Fibroblast of the aortic adventitia (primary cell): ENCODE measurements at regions not wholly inside any gene's neighbourhood (a gene's known extent, or its start where the extent isn't known, plus 50 kb on each side); places are given as distances from the start of the nearest gene placed in this dataset.

Experiments
- DNase-seq: peaks from one replicate; pipeline ENCODE4 v3.0.0-alpha.2; 2010; ENCODE audit warnings: low read depth
- H3K4me3 ChIP-seq: 2 replicates; pipeline ENCODE4 v1.5.1; 2011; ENCODE audit warnings: low read depth, mild to moderate bottlenecking, control low read depth, low read length, moderate library complexity
- TF ChIP-seq, protein P1 (sequence below): IDR thresholded peaks from 2 replicates; pipeline ENCODE4 v1.5.1; 2011; ENCODE audit warnings: mild to moderate bottlenecking, low read length, control low read depth, inconsistent platforms; ENCODE audit not compliant: insufficient read depth

DNA sequence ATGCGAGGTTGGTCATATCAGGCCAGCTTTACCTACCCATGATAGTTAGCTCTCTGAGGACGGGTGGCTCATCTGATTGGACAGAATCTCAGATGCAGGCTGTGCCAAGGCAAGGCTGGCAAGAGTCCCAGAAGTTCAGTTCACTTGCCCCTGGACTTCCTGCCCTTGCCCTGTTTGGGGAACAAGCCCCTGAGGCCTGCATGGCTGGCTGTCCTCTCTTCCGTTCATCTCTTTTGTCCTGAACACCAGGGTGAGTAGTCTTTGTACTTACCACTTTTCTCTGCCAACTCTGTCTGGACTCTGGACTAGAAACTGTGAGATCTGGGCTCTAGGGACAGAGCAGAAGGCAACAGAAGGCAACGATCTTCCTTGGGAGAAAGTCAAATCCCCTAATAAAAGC, 769.9 kb downstream of the QKI start:
- TF ChIP-seq, protein P1, sequence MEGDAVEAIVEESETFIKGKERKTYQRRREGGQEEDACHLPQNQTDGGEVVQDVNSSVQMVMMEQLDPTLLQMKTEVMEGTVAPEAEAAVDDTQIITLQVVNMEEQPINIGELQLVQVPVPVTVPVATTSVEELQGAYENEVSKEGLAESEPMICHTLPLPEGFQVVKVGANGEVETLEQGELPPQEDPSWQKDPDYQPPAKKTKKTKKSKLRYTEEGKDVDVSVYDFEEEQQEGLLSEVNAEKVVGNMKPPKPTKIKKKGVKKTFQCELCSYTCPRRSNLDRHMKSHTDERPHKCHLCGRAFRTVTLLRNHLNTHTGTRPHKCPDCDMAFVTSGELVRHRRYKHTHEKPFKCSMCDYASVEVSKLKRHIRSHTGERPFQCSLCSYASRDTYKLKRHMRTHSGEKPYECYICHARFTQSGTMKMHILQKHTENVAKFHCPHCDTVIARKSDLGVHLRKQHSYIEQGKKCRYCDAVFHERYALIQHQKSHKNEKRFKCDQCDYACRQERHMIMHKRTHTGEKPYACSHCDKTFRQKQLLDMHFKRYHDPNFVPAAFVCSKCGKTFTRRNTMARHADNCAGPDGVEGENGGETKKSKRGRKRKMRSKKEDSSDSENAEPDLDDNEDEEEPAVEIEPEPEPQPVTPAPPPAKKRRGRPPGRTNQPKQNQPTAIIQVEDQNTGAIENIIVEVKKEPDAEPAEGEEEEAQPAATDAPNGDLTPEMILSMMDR, result no peak
- DNase-seq, result no peak
- H3K4me3 ChIP-seq, result no peak overlapping the region

DNA sequence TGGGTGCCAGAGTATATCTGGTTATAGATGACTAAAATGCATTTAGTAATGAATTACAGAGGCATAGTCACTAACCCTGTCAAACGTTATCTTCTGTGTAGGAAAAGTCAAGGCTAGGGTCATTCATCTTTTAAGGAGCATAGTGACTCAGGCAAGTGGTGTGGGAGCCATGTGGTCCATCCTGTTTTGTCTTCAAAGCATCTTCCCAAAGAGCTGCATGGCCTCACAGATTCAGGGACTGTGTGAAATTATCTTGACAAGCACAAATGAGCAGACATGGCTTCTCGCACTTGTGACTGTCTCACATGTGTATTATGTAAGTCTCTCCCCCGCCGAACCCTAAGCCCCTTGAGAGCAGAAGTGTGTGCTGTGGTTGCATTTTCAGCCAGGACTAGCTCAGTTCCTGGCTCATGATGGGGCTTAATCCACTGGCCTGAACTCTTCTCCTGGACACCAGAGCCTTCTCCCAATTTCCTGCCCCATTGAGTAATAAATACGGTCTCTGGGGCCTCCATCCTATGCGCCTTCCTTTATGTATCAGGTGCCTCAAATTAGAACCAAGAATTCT, 769.1 kb downstream of the QKI start:
- TF ChIP-seq, protein P1, result no peak
- H3K4me3 ChIP-seq, result no peak overlapping the region
- DNase-seq, result no peak

DNA sequence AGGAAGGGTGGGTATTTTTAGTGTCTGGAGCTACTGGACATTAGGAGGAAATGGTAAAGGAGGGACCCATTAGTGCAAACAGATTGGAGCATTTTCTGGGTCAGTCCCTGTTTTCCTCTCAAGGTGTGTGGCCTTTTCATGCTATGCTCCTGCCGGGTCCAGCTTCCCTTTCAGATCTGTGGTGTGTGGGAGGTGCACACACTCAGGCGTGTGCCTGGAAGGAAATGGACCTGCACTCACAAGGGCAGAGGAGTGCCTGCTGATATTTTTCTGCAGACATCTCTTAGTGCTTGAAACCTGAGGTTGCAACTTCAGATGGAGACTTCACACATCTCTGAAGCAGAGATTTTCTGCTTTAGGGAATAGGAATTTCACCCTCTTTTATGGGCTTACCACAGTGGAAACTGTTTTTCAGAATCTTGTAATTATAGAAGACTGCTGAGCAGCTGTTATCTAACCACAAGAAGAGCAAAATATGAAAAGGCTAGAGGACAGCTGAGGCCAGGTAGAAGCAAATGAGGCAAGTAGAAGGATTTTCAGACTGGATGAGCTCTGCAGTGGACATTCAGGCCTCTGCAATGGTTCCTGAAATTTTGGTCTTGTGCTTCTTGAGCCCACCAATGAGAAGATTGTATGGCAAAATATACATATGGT, 764.3 kb downstream of the QKI start:
- TF ChIP-seq, protein P1, result no peak
- no peak for DNase-seq
- no peak overlapping the region for H3K4me3 ChIP-seq

DNA sequence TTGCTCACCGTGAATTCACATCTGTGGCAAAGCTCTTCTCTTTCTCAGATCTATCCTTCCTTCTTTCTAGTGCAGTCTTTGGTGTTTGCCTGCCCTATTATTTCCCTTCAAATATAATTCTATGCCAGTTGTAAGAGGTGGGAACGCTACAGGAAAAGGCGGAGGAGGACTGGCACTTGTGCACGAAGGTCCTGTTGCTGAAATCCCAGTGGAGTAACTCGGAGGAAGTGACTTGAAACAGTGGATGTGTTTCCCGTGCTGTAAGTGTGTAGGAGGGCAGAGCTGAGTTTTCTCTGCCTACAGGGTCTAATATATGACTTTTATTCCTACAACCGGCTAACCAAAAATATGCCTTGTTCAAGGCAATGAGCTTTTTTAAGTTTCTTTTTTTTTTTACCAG, 754.8 kb downstream of the QKI start:
- no peak for DNase-seq
- TF ChIP-seq, protein P1, result no peak
- no peak overlapping the region for H3K4me3 ChIP-seq

DNA sequence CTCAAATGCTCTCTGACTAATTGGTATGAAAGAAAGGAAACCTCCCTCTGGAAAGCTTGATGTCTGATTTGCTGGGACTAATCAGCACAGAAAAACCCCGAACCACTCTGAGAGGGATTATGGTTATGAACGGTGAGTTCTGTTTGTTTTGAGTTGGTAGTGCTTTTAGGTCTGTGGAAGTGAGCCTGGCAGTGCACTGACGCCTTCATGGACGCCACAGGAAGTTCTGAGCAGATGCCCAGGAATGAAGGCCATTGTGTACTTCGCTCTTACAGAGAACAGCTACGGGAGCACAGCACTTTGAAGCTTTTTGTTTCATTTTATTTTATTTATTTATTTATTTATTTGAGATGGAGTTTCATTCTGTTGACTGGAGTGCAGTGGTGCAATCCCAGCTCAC, 754.1 kb downstream of the QKI start:
- TF ChIP-seq, protein P1, result no peak
- no peak for DNase-seq
- no peak overlapping the region for H3K4me3 ChIP-seq

DNA sequence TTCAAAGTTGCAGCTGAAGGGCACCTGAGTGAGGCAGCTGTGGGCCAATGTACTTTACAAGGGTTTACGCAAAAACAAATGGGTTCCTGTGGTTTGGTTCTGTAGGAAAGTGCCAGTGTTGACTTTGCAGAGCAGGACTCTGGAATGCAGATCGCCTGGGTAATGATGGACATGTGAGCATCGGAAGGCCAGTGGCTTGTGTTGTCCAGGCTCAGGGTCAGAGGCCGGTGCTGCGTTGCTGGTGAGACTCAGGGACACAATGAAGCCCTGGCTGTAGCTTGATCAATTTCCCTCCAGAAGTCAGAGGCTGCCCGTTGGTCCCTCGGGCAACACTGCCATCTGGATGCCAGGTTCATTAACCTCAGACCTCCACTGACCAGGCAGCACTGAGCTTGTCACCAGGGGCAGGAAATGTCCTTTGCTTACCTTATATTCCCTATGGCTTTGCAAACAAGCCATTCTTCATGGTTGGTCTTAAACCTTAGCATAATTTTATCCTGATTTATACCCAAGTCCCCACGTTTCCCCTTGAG, 753.4 kb downstream of the QKI start:
- DNase-seq, result no peak
- H3K4me3 ChIP-seq, result no peak overlapping the region
- TF ChIP-seq, protein P1, result no peak

DNA sequence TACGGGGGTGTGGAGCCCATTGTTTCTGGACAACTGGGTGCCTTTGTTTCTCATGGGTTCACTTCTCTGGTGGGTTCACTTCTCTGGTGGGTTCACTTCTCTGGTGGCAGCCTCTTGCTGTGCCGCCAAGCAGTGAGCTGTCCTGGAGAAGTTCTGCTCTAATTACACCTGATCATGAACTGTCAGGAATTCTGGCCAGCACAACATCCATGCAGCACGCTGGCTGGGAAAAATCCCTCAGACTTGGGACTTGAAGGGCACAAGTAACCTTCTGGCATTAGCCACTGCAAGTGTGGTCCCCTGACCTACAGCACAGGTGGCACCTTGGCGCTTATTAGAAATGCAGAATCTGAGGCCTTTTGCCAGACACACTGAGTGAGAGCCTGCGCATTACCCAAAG, 752.5 kb downstream of the QKI start:
- no peak overlapping the region for H3K4me3 ChIP-seq
- TF ChIP-seq, protein P1, result no peak
- no peak for DNase-seq
